ENCODE measurements at regions not wholly inside any gene's neighbourhood (a gene's known extent, or its start where the extent isn't known, plus 50 kb on each side); places are given as distances from the start of the nearest gene placed in this dataset.
"Not testable (repeated sequence)": the region's sequence is repeated elsewhere in the genome, so short reads cannot be mapped to it uniquely, and the experiment has no call there.

DNA sequence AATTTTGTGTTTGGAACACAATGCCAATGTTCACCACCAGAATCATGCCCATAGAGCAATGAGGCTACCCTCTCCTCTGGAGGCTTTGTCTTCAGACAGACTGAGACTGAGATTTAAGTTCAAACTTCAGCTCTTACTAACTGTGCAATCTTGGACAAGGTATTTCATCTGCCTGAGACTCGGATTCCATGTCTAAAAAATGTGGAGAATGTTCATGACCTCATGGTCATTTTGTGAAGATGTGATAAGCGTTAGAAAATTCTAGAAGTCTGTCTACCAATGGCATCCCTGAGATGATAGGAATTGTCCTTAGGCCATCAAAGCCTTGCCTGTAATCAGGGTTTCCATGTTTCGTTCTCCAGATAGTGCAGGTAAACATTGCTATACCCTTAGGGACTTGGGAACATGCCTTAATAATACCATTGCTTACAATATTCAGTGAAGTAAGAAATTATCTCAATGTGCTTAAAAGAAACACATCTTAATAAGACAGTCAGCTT lies 388.2 kb upstream of the MAF start:
- DNase-seq (ENCODE audit: extremely low read depth, low read depth, low spot score): no peak

DNA sequence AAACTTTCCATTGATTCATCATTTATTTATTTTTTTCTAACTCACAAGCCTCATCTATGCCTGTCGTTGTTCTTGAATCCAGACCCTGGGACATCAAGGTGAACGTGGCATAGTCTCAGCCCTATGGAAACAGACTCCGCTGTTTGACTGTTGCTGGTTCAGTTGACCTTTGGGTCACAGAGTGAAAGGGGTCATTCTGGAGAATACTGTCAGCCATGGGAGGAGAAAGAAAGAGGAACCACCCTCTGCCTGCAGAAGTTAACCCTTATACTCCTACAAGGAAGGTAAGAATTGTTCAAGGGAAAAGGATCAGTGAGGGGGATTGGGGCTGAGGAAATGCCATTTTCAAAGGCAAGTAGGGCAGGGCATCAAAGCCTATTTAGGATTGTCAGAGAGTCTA lies 387.6 kb upstream of the MAF start:
- DNase-seq (ENCODE audit: extremely low read depth, low read depth, low spot score): no peak

- no peak for DNase-seq (ENCODE audit: extremely low read depth, low read depth, low spot score)
Measured at GRCh38 chr16:79986352-79986751, 385.8 kb upstream of the MAF start.

DNA sequence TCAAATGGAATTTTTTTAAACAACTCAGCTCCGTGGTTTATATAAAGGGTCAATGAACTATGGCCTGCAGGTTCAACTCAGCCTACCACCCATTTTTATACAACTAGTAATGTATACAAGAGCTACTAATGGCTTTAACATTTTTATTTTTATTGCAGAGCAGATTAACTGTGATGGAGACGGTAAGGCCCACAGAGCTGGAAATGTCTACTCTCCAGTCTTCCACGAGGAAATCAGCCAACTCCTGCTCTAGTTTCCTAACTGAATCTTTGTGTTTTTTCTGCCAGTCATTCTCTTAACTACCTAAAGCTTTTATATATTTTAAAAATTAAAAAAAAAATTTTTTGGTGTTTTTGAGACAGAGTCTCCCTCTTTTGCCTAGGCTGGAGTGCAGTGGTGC lies 385.1 kb upstream of the MAF start:
- no peak for DNase-seq (ENCODE audit: extremely low read depth, low read depth, low spot score)

GRCh38 chr16:79984149-79984548 lies 383.6 kb upstream of the MAF start:
- not testable (repeated sequence) for DNase-seq (ENCODE audit: extremely low read depth, low read depth, low spot score)

- no peak for DNase-seq (ENCODE audit: extremely low read depth, low read depth, low spot score)
Measured at GRCh38 chr16:79982862-79983261, 382.3 kb upstream of the MAF start.

DNA sequence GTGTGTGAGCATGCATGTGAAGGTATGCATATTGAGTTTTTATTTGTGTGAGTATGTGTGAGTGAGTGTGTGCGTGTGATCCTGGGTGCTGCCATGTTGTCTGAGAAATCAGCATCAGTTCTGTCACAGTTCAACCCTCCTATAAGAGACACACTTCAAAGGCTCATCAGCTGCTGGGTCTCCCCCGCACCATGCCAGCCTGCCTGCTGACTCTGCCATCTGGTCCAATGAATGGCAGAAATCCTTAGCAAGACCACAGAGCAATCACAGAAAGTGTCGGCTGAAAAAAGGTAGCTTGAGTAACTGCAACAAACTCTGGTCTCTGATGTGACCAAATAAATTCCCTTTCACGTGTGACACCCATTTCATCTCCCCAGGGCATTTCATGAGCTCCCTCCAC lies 381.8 kb upstream of the MAF start:
- no peak for DNase-seq (ENCODE audit: extremely low read depth, low read depth, low spot score)

DNA sequence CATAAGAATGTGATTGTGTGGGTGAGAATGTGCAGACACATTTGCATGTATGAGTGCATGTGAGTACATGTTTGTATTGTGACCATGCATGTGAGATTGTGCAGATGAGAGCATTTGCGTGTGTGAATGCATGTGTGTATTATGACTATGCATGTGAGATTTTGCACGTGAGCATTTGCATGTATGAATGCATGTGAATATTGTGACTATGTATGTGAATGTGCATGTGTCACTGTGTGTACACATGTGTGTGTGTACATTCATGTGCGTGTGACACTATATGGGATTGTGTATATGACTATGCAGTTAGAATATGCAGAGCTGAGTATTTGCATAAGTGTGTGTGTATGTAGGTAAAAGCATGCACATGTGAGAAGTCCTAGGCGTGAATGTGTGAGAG lies 381.3 kb upstream of the MAF start:
- DNase-seq (ENCODE audit: extremely low read depth, low read depth, low spot score): no peak

GRCh38 chr16:79980650-79981521 lies 380.3 kb upstream of the MAF start:
- DNase-seq (ENCODE audit: extremely low read depth, low read depth, low spot score): no peak

DNA sequence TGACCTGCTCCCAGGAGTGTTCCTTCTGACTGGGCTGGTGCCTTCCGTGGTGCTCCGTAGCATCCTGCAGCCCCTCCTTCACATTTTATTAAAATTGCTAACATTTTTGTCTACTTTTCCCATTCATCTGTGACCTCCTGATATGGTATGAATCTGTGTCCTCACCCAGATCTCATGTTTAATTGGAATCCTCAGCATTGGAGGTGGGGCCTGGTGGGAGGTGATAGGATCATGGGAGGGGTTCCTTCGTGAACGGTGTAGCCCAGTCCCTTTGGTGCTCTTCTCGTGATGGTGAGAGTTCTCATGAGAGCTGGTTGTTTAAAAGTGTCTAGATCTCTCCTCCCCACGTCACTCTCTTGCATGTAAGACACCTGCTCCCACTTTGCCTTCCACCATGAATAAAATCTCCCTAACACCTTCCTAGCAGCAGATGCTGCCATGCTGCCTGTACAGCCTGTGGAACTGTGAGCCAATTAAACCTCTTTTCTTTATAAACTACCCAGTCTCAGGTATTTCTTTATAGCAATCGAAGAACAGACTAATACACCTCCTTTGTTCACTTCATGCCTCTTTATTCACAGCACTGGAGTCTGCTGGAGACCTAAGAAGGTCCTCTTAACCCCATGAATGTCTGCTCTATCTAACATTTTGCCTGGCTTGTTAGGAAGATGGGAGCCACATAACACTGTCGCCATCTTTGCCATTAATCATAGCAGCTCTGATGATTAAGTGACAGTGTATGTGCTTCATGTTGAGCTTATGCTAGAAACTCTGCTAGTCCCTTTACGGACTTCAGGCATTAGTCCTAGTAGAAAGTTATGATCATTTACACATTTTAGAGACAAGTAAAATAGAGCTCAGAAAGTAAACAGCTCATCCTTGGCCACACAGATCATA lies 377.7 kb upstream of the MAF start:
- DNase-seq (ENCODE audit: extremely low read depth, low read depth, low spot score): no peak

- no peak for DNase-seq (ENCODE audit: extremely low read depth, low read depth, low spot score)
Measured at GRCh38 chr16:79973320-79973719, 372.8 kb upstream of the MAF start.

- DNase-seq (ENCODE audit: extremely low read depth, low read depth, low spot score): no peak
Measured at GRCh38 chr16:79972053-79972704, 371.6 kb upstream of the MAF start.

DNA sequence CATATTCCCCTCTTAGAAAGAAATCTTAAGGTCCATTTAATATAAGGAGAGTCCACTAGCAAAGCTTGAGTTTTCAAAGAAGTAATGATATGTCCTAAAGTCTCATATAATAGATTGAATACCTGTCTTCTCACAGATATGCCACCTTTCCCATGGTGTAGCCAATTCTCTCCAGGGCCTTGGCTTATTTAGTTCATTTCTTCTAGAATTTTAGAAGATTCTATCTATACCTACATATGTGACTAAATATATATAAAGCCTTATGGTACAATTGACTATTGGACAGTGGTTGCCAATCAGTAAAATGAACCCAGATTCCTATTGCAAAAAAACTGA lies 370.7 kb upstream of the MAF start:
- no peak for DNase-seq (ENCODE audit: extremely low read depth, low read depth, low spot score)

- DNase-seq (ENCODE audit: extremely low read depth, low read depth, low spot score): no peak
Measured at GRCh38 chr16:79970551-79971236, 370.2 kb upstream of the MAF start.

GRCh38 chr16:79970087-79970486 lies 369.6 kb upstream of the MAF start:
- DNase-seq (ENCODE audit: extremely low read depth, low read depth, low spot score): no peak

- DNase-seq (ENCODE audit: extremely low read depth, low read depth, low spot score): no peak
Measured at GRCh38 chr16:79969458-79969857, 368.9 kb upstream of the MAF start.

DNA sequence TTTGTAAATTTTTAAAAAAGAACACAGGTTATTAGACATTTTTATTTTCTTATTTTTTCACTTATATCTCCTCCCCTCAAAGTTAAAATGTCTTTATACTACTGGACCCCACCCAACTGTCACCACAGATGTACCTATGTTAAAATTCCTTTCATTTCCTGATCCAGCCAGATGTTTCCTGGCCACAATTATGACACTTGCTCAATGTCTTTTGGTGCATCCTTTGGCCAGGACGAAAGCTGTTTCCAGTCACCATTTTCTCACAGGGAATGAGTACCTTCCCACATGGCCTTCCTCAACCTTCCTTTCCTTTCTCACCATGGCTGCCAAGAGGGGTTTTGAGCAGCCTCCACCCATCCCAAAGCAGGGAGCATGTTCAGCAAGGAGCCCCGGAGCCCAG lies 365.7 kb upstream of the MAF start:
- DNase-seq (ENCODE audit: extremely low read depth, low read depth, low spot score): no peak

- no peak for DNase-seq (ENCODE audit: extremely low read depth, low read depth, low spot score)
Measured at GRCh38 chr16:79965718-79966117, 365.2 kb upstream of the MAF start.

DNA sequence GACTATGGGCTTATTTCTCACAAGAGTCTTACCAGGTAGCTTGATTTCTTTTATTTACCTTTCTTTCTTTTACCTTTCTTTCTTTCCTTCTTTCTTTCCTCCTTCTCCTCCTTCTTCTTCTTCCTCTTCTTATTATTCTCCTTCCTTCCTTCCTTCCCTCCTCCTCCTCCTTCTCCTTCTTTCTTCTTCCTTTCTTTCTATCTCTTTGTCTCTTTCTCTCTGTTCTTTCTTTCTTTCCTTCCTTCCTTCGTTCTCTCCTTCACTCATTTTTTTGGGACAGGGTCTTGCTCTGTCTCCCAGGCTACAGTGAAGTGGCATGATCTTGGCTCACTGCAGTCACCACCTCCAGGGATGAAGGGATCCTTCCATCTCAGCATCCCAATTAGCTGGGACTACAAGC lies 363.6 kb upstream of the MAF start:
- no peak for DNase-seq (ENCODE audit: extremely low read depth, low read depth, low spot score)

- no peak for DNase-seq (ENCODE audit: extremely low read depth, low read depth, low spot score)
Measured at GRCh38 chr16:79962962-79963361, 362.4 kb upstream of the MAF start.

- no peak for DNase-seq (ENCODE audit: extremely low read depth, low read depth, low spot score)
Measured at GRCh38 chr16:79959226-79959625, 358.7 kb upstream of the MAF start.
